Osteoblast (primary cell): ENCODE measurements at regions not wholly inside any gene's neighbourhood (a gene's known extent, or its start where the extent isn't known, plus 50 kb on each side); places are given as distances from the start of the nearest gene placed in this dataset.

Source experiments
- DNase-seq: peaks from one replicate; pipeline ENCODE4 v3.0.0; 2011; ENCODE audit warnings: low spot score, mixed read lengths; ENCODE audit not compliant: insufficient read length; ENCODE audit errors: missing footprints
- H2AFZ ChIP-seq: 2 replicates; pipeline ENCODE4 v1.6.0; 2011; ENCODE audit warnings: mild to moderate bottlenecking, low read length
- H3K27ac ChIP-seq: 2 replicates; pipeline ENCODE4 v1.5.1; 2011; ENCODE audit warnings: mild to moderate bottlenecking, low read depth, low read length, moderate library complexity
- H3K27me3 ChIP-seq: 2 replicates; pipeline ENCODE4 v1.6.0; 2012; ENCODE audit warnings: mild to moderate bottlenecking, control low read depth, inconsistent platforms, low read length, moderate library complexity; ENCODE audit not compliant: insufficient read depth
- H3K36me3 ChIP-seq: 2 replicates; pipeline ENCODE4 v1.5.1; 2011; ENCODE audit warnings: mild to moderate bottlenecking, low read length, control low read depth, moderate library complexity; ENCODE audit not compliant: insufficient read depth
- H3K4me1 ChIP-seq: 2 replicates; pipeline ENCODE4 v1.5.1; 2011; ENCODE audit warnings: mild to moderate bottlenecking, low read length, control low read depth, moderate library complexity; ENCODE audit not compliant: insufficient read depth
- H3K4me2 ChIP-seq: 2 replicates; pipeline ENCODE4 v1.6.0; 2011; ENCODE audit warnings: mild to moderate bottlenecking, low read length; ENCODE audit not compliant: insufficient read depth
- H3K4me3 ChIP-seq: fragments of 200-600 bp; sonication (generic); 3 replicates; pipeline ENCODE4 v1.5.1; 2012; ENCODE audit warnings: mild to moderate bottlenecking, low read length, inconsistent platforms; ENCODE audit not compliant: insufficient read depth
- H3K79me2 ChIP-seq: 2 replicates; pipeline ENCODE4 v1.6.0; 2012; ENCODE audit warnings: mild to moderate bottlenecking, low read length, control low read depth, inconsistent platforms; ENCODE audit not compliant: insufficient read depth
- H3K9me3 ChIP-seq: 2 replicates; pipeline ENCODE4 v1.5.1; 2011; ENCODE audit warnings: low read depth, low read length, control low read depth
- H4K20me1 ChIP-seq: 2 replicates; pipeline ENCODE4 v1.6.0; 2012; ENCODE audit warnings: mild to moderate bottlenecking, low read length, control low read depth; ENCODE audit not compliant: insufficient read depth
- CTCF ChIP-seq: IDR thresholded peaks from 2 replicates; pipeline ENCODE4 v1.5.1; 2011; ENCODE audit warnings: mild to moderate bottlenecking, low read depth, low read length, moderate library complexity; ENCODE audit errors: extremely low read depth

DNA sequence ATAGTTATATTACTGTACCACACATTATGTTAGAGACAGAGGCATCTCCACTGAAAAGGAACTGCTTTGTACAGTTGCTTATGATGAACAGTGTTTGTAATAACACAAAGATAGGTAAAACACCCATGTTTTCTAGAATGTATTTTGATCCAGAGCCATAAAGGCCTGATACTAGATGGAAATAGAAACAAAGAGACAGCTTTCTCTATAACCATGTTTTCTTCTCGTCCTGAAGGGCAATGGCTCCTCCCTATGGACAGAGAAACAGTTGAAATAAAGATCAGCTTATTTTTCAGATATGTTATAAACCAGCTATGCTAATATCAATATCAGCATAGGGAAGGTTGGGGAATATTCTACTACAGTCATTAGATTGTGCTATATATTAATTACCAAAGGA, 109.2 kb downstream of the ATXN7L3B start:
- Histone ChIP-seq H3K9me3 (no peaks in the 10 kb centered on the region), H4K20me1 (no peaks in the 10 kb centered on the region), H3K4me1 (no peaks in the 10 kb centered on the region), H3K36me3 (no peaks in the 10 kb centered on the region), H3K4me2 (no peak overlapping the region), H3K4me3 (no peak overlapping the region), H3K27me3 (no peaks in the 10 kb centered on the region), H3K79me2 (no peaks in the 10 kb centered on the region), H3K27ac (no peak overlapping the region), H2AFZ (peak overlapping the region; percentile 56)
- TF ChIP-seq CTCF, result peak; percentile 15
- DNase-seq, result no peak

GRCh38 chr12:74647256-74647655, 109.6 kb downstream of the ATXN7L3B start:
- no peaks in the 10 kb centered on the region for H3K4me1 ChIP-seq
- H3K4me3 ChIP-seq, result no peak overlapping the region
- TF ChIP-seq CTCF, result no peak
- H3K4me2 ChIP-seq, result no peak overlapping the region
- DNase-seq, result no peak
- H4K20me1 ChIP-seq, result no peaks in the 10 kb centered on the region
- no peaks in the 10 kb centered on the region for H3K36me3 ChIP-seq
- no peaks in the 10 kb centered on the region for H3K9me3 ChIP-seq
- no peaks in the 10 kb centered on the region for H3K27me3 ChIP-seq
- no peak overlapping the region for H2AFZ ChIP-seq
- no peaks in the 10 kb centered on the region for H3K79me2 ChIP-seq
- no peak overlapping the region for H3K27ac ChIP-seq

DNA sequence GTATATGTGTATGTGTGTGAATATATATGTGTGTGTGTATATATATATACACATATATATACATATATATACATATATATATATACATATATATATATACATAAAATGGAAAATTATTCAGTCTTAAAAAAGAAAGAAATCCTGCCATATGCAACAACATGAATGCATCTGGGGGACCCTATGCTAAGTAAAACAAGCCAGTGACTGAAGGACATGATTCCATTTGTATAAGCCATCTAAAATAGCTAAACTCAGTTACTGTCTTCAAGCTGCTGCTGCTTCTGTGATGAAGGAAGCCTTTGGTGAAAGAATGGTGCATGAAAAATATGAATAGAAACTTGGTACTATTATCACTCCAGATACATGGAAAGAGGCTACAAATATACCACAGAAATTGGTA, 118.6 kb downstream of the ATXN7L3B start:
- Histone ChIP-seq H4K20me1 (no peaks in the 10 kb centered on the region), H3K4me3 (no peak overlapping the region), H3K27ac (no peak overlapping the region), H3K79me2 (no peaks in the 10 kb centered on the region), H3K4me1 (no peaks in the 10 kb centered on the region), H3K27me3 (no peaks in the 10 kb centered on the region), H3K9me3 (no peaks in the 10 kb centered on the region), H2AFZ (no peak overlapping the region), H3K36me3 (no peaks in the 10 kb centered on the region), H3K4me2 (no peak overlapping the region)
- no peak for TF ChIP-seq CTCF
- no peak for DNase-seq

DNA sequence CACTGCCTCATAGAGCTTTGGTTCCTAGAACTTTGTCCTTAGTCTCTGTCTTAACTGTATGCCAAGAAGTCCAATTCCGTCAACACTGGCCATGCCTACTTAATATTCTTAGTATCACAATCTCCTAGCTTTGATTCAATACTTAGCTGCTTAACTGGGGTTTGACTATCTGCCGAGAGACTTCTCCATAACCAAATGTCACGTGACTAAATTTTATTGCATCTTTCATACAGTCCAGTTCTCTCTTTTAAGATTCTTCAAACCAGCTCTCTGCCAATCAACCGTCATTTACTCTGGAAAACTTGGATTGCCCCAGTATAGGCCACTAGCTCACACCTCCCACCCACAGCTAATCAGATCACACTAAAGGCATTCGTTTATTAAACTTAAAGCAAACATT, 122.8 kb downstream of the ATXN7L3B start:
- no peak for DNase-seq
- Histone ChIP-seq H3K9me3 (no peaks in the 10 kb centered on the region), H3K4me3 (no peak overlapping the region), H3K79me2 (no peaks in the 10 kb centered on the region), H4K20me1 (no peaks in the 10 kb centered on the region), H3K4me1 (no peaks in the 10 kb centered on the region), H3K27me3 (no peaks in the 10 kb centered on the region), H2AFZ (no peak overlapping the region), H3K4me2 (no peak overlapping the region), H3K36me3 (no peaks in the 10 kb centered on the region), H3K27ac (no peak overlapping the region)
- no peak for TF ChIP-seq CTCF
